Right lobe of liver (tissue), 4 donors: ENCODE measurements at regions not wholly inside any gene's neighbourhood (a gene's known extent, or its start where the extent isn't known, plus 50 kb on each side); places are given as distances from the start of the nearest gene placed in this dataset.

Experiments used
- POLR2A ChIP-seq: fragments of 450-650 bp; IDR thresholded peaks from one replicate; pipeline ENCODE4 v1.6.1; 2017; ENCODE audit warnings: antibody characterized with exemption, mild to moderate bottlenecking
- TF ChIP-seq, protein P1 (sequence below), 4 donors: fragments of 200-600 bp in 3 of 4; fragments of 450-650 bp in 1 of 4; IDR thresholded peaks; one replicate each; pipeline versions ENCODE4 v1.5.1 to v1.8.0; 2016 to 2022; ENCODE audit warnings: antibody characterized with exemption in 4 of 4, mild to moderate bottlenecking in 2 of 4
- donor health status: DM: no; HTN: no; CAD: no.
- donor health status: DM: no; HTN: no; CAD: no.
- donor health status: DM: no; HTN: yes; CAD: no.

DNA sequence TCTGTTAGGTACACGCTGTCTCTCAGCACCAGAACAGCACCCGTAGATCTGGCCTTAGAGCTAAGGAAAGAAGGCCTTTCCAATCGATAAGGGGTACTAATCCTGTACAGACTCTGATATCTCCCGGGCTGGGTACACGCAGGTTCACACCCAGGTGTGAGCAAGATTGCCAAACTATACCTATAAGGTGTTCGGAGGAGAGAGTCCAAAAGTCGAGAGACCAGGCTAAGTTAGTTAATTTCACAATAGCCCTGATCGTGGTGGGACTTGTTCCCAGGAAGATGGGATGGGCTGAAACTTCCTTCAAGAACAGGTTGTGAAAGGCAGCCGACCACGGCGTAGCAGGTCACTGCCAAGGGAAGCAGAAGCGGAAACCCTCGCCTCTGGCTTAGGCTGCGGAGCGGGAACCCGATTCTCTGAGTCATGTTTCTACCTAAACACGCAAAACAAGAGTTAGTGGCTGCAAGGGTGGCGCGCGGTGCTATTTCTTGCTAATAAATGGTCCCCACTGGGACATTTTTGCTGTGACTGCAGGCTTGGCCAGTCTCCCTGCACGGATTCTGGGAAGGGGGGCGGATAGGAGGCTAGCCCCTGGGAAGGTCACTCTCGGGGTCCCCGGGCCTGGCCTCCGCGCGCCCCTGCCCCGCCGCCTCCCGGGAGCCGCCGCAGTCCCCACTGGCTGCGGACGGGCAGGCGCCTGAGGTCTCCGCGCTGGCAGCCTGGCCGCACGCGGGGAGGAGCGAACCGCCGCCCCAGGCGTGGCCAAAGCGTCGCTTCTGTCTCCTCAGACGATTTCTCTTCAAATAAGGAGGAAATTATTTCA is 75.4 kb upstream of the PDSS1 start:
- no peak for TF ChIP-seq POLR2A
- TF ChIP-seq, protein P1, sequence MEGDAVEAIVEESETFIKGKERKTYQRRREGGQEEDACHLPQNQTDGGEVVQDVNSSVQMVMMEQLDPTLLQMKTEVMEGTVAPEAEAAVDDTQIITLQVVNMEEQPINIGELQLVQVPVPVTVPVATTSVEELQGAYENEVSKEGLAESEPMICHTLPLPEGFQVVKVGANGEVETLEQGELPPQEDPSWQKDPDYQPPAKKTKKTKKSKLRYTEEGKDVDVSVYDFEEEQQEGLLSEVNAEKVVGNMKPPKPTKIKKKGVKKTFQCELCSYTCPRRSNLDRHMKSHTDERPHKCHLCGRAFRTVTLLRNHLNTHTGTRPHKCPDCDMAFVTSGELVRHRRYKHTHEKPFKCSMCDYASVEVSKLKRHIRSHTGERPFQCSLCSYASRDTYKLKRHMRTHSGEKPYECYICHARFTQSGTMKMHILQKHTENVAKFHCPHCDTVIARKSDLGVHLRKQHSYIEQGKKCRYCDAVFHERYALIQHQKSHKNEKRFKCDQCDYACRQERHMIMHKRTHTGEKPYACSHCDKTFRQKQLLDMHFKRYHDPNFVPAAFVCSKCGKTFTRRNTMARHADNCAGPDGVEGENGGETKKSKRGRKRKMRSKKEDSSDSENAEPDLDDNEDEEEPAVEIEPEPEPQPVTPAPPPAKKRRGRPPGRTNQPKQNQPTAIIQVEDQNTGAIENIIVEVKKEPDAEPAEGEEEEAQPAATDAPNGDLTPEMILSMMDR (IDR thresholded peaks at IDR 0.05) = no peak
